Astrocyte (in vitro differentiated cells and primary cell): ENCODE measurements at regions not wholly inside any gene's neighbourhood (a gene's known extent, or its start where the extent isn't known, plus 50 kb on each side); places are given as distances from the start of the nearest gene placed in this dataset.

Source experiments
- DNase-seq: peaks from one replicate; pipeline ENCODE4 v3.0.0-alpha.2; 2010; ENCODE audit warnings: low read depth
- FAIRE-seq: peaks from 2 replicates; lab custom pipeline; 2011; peaks lifted over from hg19 to GRCh38; lab: Jason Lieb, UNC
- H2AFZ ChIP-seq: 2 replicates; pipeline ENCODE4 v1.6.0; 2012; ENCODE audit warnings: low read depth, low read length, inconsistent platforms
- H3K27ac ChIP-seq: 2 replicates; pipeline ENCODE4 v1.5.1; 2011; ENCODE audit warnings: low read depth, low read length, inconsistent platforms
- H3K27me3 ChIP-seq: 2 replicates; pipeline ENCODE4 v1.6.0; 2011; ENCODE audit warnings: low read length, inconsistent platforms; ENCODE audit not compliant: insufficient read depth
- H3K36me3 ChIP-seq: 2 replicates; pipeline ENCODE4 v1.5.1; 2011; ENCODE audit warnings: low read length, inconsistent platforms; ENCODE audit not compliant: insufficient read depth
- H3K4me1 ChIP-seq: 2 replicates; pipeline ENCODE4 v1.5.1; 2011; ENCODE audit warnings: low read length, inconsistent platforms; ENCODE audit not compliant: insufficient read depth
- H3K4me2 ChIP-seq: 2 replicates; pipeline ENCODE4 v1.6.0; 2012; ENCODE audit warnings: low read length, inconsistent platforms
- H3K4me3 ChIP-seq: 2 replicates; pipeline ENCODE4 v1.5.1; 2011; ENCODE audit warnings: low read depth, mild to moderate bottlenecking, low read length, inconsistent platforms; ENCODE audit not compliant: insufficient read depth
- H3K79me2 ChIP-seq: 2 replicates; pipeline ENCODE4 v1.6.0; 2012; ENCODE audit warnings: mild to moderate bottlenecking, low read length, inconsistent platforms; ENCODE audit not compliant: insufficient read depth
- H3K9ac ChIP-seq: 2 replicates; pipeline ENCODE4 v1.6.0; 2012; ENCODE audit warnings: mild to moderate bottlenecking, low read length, inconsistent platforms
- H3K9me3 ChIP-seq: 2 replicates; pipeline ENCODE4 v1.5.1; 2012; ENCODE audit warnings: low read depth, mild to moderate bottlenecking, low read length, inconsistent platforms; ENCODE audit not compliant: insufficient read depth
- H4K20me1 ChIP-seq: 2 replicates; pipeline ENCODE4 v1.6.0; 2012; ENCODE audit warnings: low read length, inconsistent platforms; ENCODE audit not compliant: insufficient read depth
- H3K27ac Mint-ChIP-seq: one replicate; pipeline ENCODE4 v1.8.0; 2021; ENCODE audit warnings: mild to moderate bottlenecking, mixed read lengths; ENCODE audit not compliant: unreplicated experiment
- H3K27me3 Mint-ChIP-seq: one replicate; pipeline ENCODE4 v1.8.0; 2021; ENCODE audit warnings: low read depth, mixed read lengths; ENCODE audit not compliant: unreplicated experiment
- H3K36me3 Mint-ChIP-seq: one replicate; pipeline ENCODE4 v1.8.0; 2021; ENCODE audit warnings: low read depth, mixed read lengths; ENCODE audit not compliant: unreplicated experiment
- H3K4me1 Mint-ChIP-seq: one replicate; pipeline ENCODE4 v1.8.0; 2021; ENCODE audit warnings: low read depth, mixed read lengths; ENCODE audit not compliant: unreplicated experiment
- H3K4me3 Mint-ChIP-seq: one replicate; pipeline ENCODE4 v1.8.0; 2021; ENCODE audit warnings: mild to moderate bottlenecking, moderate library complexity, mixed read lengths; ENCODE audit not compliant: unreplicated experiment
- H3K9me3 Mint-ChIP-seq: one replicate; pipeline ENCODE4 v1.8.0; 2021; ENCODE audit warnings: mild to moderate bottlenecking, mixed read lengths; ENCODE audit not compliant: unreplicated experiment
- EZH2 ChIP-seq: IDR thresholded peaks from 2 replicates; pipeline ENCODE4 v1.6.1; 2012; ENCODE audit warnings: mild to moderate bottlenecking, low read length, inconsistent platforms; ENCODE audit not compliant: insufficient read depth
- TF ChIP-seq, protein P1 (sequence below): IDR thresholded peaks from 2 replicates; pipeline ENCODE4 v1.5.1; 2011; ENCODE audit warnings: low read depth, mild to moderate bottlenecking, inconsistent platforms, low read length, moderate library complexity; ENCODE audit not compliant: insufficient read depth

DNA sequence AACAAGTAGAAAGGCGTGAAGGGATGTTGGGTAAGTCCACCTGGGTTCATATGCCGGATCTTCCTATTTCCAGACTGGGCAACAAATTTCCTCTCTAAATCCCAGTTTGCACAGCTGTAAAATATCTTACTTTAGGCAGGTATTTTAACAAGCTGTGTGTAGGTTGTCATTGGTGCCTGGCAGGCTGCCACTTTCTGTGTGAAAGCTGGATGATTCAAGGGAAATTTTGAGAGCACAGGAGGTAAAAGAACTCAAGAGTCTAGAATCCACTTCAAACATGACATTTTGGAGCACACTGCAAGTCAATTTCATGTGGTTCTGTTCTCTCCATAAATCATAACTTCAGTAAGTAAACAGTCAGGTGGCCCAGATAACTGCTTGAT lies 817.4 kb upstream of the AMELY start:
- H3K79me2 ChIP-seq, result no peaks in the 10 kb centered on the region
- Mint-ChIP-seq H3K27ac (no peak overlapping the region), H3K4me3 (no peak overlapping the region), H3K9me3 (no peaks in the 10 kb centered on the region), H3K36me3 (no peaks in the 10 kb centered on the region), H3K4me1 (peaks cover 14% of the 10 kb centered on the region), H3K27me3 (no peaks in the 10 kb centered on the region)
- no peak overlapping the region for H3K4me2 ChIP-seq
- no peaks in the 10 kb centered on the region for H3K27me3 ChIP-seq
- FAIRE-seq, result no peak
- no peak for DNase-seq
- H3K9me3 ChIP-seq, result no peaks in the 10 kb centered on the region
- no peak overlapping the region for H3K27ac ChIP-seq
- TF ChIP-seq, protein P1, sequence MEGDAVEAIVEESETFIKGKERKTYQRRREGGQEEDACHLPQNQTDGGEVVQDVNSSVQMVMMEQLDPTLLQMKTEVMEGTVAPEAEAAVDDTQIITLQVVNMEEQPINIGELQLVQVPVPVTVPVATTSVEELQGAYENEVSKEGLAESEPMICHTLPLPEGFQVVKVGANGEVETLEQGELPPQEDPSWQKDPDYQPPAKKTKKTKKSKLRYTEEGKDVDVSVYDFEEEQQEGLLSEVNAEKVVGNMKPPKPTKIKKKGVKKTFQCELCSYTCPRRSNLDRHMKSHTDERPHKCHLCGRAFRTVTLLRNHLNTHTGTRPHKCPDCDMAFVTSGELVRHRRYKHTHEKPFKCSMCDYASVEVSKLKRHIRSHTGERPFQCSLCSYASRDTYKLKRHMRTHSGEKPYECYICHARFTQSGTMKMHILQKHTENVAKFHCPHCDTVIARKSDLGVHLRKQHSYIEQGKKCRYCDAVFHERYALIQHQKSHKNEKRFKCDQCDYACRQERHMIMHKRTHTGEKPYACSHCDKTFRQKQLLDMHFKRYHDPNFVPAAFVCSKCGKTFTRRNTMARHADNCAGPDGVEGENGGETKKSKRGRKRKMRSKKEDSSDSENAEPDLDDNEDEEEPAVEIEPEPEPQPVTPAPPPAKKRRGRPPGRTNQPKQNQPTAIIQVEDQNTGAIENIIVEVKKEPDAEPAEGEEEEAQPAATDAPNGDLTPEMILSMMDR, result no peak
- no peak for TF ChIP-seq EZH2
- H3K4me3 ChIP-seq, result no peak overlapping the region
- H3K36me3 ChIP-seq, result no peaks in the 10 kb centered on the region
- H3K9ac ChIP-seq, result no peak overlapping the region
- H4K20me1 ChIP-seq, result no peaks in the 10 kb centered on the region
- H3K4me1 ChIP-seq, result no peaks in the 10 kb centered on the region
- H2AFZ ChIP-seq, result no peak overlapping the region

DNA sequence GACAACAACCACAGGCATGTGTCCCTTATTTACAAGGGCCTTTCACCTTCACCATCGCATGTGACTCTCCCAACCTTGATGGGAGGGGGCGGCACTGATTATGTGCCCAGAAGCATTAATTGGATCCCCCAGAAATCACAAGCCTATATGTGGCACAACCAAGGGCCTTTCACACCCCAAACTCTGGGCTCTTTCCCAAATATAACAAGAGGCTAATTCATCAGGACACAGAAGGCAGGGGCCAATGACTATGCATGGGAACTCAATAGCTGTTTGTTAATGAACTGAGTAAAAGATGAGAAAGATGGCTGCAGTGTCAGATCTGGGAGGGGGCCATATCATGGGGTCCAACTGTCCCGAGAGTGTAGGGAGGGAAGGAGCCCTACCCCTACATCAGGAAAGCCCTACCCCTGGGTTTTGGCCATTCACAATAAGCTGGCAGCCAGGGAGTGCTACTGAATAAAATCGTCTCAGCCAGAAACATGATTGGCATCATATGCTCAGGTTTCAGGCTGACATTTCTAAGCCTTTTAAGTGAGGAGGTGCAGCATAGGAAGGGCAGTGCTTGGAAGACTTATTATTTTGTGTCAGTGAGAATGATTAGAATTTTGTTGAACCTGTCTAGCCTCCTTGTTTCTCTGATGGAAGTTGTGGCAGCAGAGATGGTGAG lies 814.4 kb upstream of the AMELY start:
- Histone ChIP-seq H3K36me3 (no peaks in the 10 kb centered on the region), H3K4me1 (no peaks in the 10 kb centered on the region), H3K9me3 (no peaks in the 10 kb centered on the region), H4K20me1 (no peaks in the 10 kb centered on the region), H3K27ac (no peak overlapping the region), H3K27me3 (no peaks in the 10 kb centered on the region), H2AFZ (no peak overlapping the region), H3K9ac (no peak overlapping the region), H3K4me2 (no peak overlapping the region), H3K4me3 (no peak overlapping the region), H3K79me2 (no peaks in the 10 kb centered on the region)
- no peak overlapping the region for H3K4me3 Mint-ChIP-seq
- H3K9me3 Mint-ChIP-seq, result no peaks in the 10 kb centered on the region
- no peaks in the 10 kb centered on the region for H3K27me3 Mint-ChIP-seq
- no peaks in the 10 kb centered on the region for H3K36me3 Mint-ChIP-seq
- DNase-seq (no peak), FAIRE-seq (no peak)
- TF ChIP-seq, protein P1, result no peak
- no peak for TF ChIP-seq EZH2
- H3K4me1 Mint-ChIP-seq, result peaks cover 19% of the 10 kb centered on the region
- H3K27ac Mint-ChIP-seq, result no peak overlapping the region

DNA sequence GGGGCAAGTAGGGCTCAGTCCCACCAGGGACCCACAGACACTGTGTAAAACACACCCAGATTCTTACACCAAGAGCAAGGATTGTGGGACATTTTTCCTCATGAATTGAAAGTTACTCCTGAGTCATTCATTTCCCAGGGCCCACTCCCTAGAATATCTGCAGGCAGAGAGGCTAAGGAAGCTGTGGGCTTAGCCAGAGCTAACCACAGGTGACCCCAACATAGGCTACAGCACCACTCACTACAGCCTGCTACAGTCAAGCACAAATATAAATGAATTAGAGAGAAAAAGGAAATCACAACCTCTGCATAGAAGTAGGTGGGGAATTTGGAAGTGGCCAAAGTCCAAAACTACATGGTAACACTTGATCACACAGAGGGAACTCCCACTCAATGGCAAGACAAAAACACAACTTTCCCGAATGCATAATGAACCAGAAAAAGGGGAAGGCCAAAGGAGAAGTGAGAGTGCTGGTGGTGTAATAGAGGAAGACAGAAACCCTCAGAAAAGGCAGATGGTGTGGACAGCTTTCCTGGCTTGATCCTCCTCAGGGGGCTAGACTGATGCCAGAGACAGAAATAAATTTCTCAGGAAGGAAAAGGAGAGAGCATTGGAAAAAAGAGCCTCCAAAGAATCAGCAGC lies 812.6 kb upstream of the AMELY start:
- Mint-ChIP-seq H3K27ac (peak overlapping the region; percentile 93), H3K4me1 (peaks cover 16% of the 10 kb centered on the region), H3K9me3 (no peaks in the 10 kb centered on the region), H3K4me3 (no peak overlapping the region), H3K27me3 (no peaks in the 10 kb centered on the region), H3K36me3 (no peaks in the 10 kb centered on the region)
- H3K9ac ChIP-seq, result no peak overlapping the region
- H3K27ac ChIP-seq, result no peak overlapping the region
- no peaks in the 10 kb centered on the region for H3K79me2 ChIP-seq
- no peak for FAIRE-seq
- H3K4me3 ChIP-seq, result no peak overlapping the region
- H3K27me3 ChIP-seq, result no peaks in the 10 kb centered on the region
- DNase-seq, result no peak
- H4K20me1 ChIP-seq, result no peaks in the 10 kb centered on the region
- H2AFZ ChIP-seq, result no peak overlapping the region
- H3K4me1 ChIP-seq, result peaks cover 6% of the 10 kb centered on the region
- TF ChIP-seq EZH2, result no peak
- TF ChIP-seq, protein P1, result no peak
- H3K9me3 ChIP-seq, result no peaks in the 10 kb centered on the region
- H3K36me3 ChIP-seq, result no peaks in the 10 kb centered on the region
- peak overlapping the region; percentile 11 for H3K4me2 ChIP-seq
